ENCODE measurements at regions not wholly inside any gene's neighbourhood (a gene's known extent, or its start where the extent isn't known, plus 50 kb on each side); places are given as distances from the start of the nearest gene placed in this dataset.
"Not testable (repeated sequence)": the region's sequence is repeated elsewhere in the genome, so short reads cannot be mapped to it uniquely, and the experiment has no call there.

GRCh38 chr9:97124256-97124655, 85.3 kb upstream of the CTSV start:
- TF ChIP-seq CTCF (IDR thresholded peaks at IDR 0.05) = no peak
- intact Hi-C loops (cut with micrococcal nuclease) = no loop called here
- ATAC-seq (ENCODE audit: low read depth) = no peak
- no peaks in the 10 kb centered on the region for H3K4me1 Mint-ChIP-seq
- CTCF ChIA-PET = no interaction called here
- H3K27me3 Mint-ChIP-seq = no peaks in the 10 kb centered on the region
- no peak overlapping the region for H3K27ac Mint-ChIP-seq
- H3K4me3 Mint-ChIP-seq = no peak overlapping the region
- H3K36me3 Mint-ChIP-seq (ENCODE audit: low read depth) = no peaks in the 10 kb centered on the region
- peaks cover 4% of the 10 kb centered on the region for H3K9me3 Mint-ChIP-seq
- no peak for DNase-seq
- POLR2A ChIA-PET = no interaction called here

GRCh38 chr9:97110696-97111095, 71.8 kb upstream of the CTSV start:
- intact Hi-C loops (cut with micrococcal nuclease) = no loop called here
- H3K4me3 Mint-ChIP-seq = no peak overlapping the region
- H3K36me3 Mint-ChIP-seq (ENCODE audit: low read depth) = no peaks in the 10 kb centered on the region
- no peaks in the 10 kb centered on the region for H3K9me3 Mint-ChIP-seq
- H3K27ac Mint-ChIP-seq = no peak overlapping the region
- TF ChIP-seq CTCF (IDR thresholded peaks at IDR 0.05) = no peak
- no peaks in the 10 kb centered on the region for H3K4me1 Mint-ChIP-seq
- H3K27me3 Mint-ChIP-seq = peaks cover 10% of the 10 kb centered on the region
- CTCF ChIA-PET = interaction anchor here (1.7 kb wide), 1 partner anchor 253 kb away, joined by 7 read pairs; no protein-coding TSS in a partner anchor
- POLR2A ChIA-PET = no interaction called here
- no peak for DNase-seq
- no peak for ATAC-seq (ENCODE audit: low read depth)

GRCh38 chr9:97109194-97109811, 70.4 kb upstream of the CTSV start:
- CTCF ChIA-PET = interaction anchor here (1.7 kb wide), 1 partner anchor 252 kb away, joined by 7 read pairs; no protein-coding TSS in a partner anchor
- no peak overlapping the region for H3K27ac Mint-ChIP-seq
- DNase-seq = no peak

GRCh38 chr9:97105220-97105619, 66.3 kb upstream of the CTSV start:
- ATAC-seq (ENCODE audit: low read depth); H3K36me3 Mint-ChIP-seq (ENCODE audit: low read depth); CTCF ChIA-PET; H3K4me1 Mint-ChIP-seq; H3K4me3 Mint-ChIP-seq; DNase-seq; H3K9me3 Mint-ChIP-seq; intact Hi-C loops (cut with micrococcal nuclease); H3K27ac Mint-ChIP-seq; H3K27me3 Mint-ChIP-seq; POLR2A ChIA-PET: not testable (repeated sequence)

More at GRCh38 chr9:97109194-97109811, 70.4 kb upstream of the CTSV start:
- intact Hi-C loops (cut with micrococcal nuclease) = no loop called here
- Mint-ChIP-seq H3K36me3 (ENCODE audit: low read depth) (no peaks in the 10 kb centered on the region), H3K27me3 (peaks cover 10% of the 10 kb centered on the region), H3K4me1 (no peaks in the 10 kb centered on the region), H3K9me3 (no peaks in the 10 kb centered on the region), H3K4me3 (no peak overlapping the region)
- TF ChIP-seq CTCF (IDR thresholded peaks at IDR 0.05) = no peak
- ATAC-seq (ENCODE audit: low read depth) = no peak
- POLR2A ChIA-PET = no interaction called here

GRCh38 chr9:97103613-97104383, 64.9 kb upstream of the CTSV start:
- H3K4me3 Mint-ChIP-seq; H3K27ac Mint-ChIP-seq; CTCF ChIA-PET; H3K9me3 Mint-ChIP-seq; H3K27me3 Mint-ChIP-seq; POLR2A ChIA-PET; H3K36me3 Mint-ChIP-seq (ENCODE audit: low read depth); ATAC-seq (ENCODE audit: low read depth); H3K4me1 Mint-ChIP-seq; DNase-seq; intact Hi-C loops (cut with micrococcal nuclease): not testable (repeated sequence)

GRCh38 chr9:97099540-97099939, 60.6 kb upstream of the CTSV start:
- intact Hi-C loops (cut with micrococcal nuclease); CTCF ChIA-PET; DNase-seq; H3K4me3 Mint-ChIP-seq; H3K27me3 Mint-ChIP-seq; POLR2A ChIA-PET; ATAC-seq (ENCODE audit: low read depth); H3K36me3 Mint-ChIP-seq (ENCODE audit: low read depth); H3K27ac Mint-ChIP-seq; H3K9me3 Mint-ChIP-seq; H3K4me1 Mint-ChIP-seq: not testable (repeated sequence)
